ENCODE measurements at regions not wholly inside any gene's neighbourhood (a gene's known extent, or its start where the extent isn't known, plus 50 kb on each side); places are given as distances from the start of the nearest gene placed in this dataset.
"Not testable (repeated sequence)": the region's sequence is repeated elsewhere in the genome, so short reads cannot be mapped to it uniquely, and the experiment has no call there.

DNA sequence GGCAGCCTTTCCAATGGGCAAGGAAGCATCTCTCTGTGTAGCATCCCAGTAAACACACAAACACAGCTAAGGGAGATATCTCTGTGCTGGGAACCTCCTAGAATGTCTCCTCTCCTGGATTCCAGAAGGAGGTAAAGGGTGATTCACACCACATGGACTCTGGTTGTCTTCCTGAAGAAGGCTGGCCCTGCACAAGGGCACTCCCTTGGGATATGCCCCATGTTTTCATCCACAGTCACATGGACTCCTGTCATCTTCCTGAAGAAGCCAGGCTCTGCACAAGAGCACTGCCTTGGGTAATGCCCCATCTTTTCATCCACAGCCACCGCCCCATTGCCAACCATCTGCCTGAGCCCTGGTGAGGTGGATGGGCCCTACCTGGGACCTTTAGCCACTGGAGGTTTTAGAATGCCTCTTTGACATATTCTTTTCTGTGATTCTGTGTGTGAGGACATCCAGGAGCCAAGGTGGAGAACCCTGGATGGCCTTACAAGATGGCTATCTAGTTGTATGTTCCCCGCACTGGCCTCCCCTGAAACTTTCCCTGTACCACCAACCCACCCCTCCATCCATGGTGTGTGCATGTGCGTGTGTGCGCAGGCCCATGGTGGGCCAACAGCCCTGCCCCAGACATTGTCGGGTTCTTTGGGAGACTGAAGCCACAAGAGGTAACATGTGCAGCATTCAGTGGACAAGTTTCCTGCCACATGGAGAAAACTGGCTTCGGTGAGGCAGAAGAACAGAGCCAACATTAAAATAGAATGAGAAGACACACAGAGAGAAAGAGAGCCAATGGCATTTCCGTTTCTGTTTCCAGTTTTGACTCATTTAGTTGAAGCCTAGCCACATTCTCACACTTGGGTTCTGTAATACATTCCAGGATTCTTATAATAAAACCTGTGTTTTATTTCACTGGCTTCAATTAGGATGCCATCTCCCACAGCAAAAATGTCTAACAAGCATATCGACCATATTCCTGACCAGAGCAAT is 110.2 kb upstream of the CST7 start:
- no peak for DNase-seq

DNA sequence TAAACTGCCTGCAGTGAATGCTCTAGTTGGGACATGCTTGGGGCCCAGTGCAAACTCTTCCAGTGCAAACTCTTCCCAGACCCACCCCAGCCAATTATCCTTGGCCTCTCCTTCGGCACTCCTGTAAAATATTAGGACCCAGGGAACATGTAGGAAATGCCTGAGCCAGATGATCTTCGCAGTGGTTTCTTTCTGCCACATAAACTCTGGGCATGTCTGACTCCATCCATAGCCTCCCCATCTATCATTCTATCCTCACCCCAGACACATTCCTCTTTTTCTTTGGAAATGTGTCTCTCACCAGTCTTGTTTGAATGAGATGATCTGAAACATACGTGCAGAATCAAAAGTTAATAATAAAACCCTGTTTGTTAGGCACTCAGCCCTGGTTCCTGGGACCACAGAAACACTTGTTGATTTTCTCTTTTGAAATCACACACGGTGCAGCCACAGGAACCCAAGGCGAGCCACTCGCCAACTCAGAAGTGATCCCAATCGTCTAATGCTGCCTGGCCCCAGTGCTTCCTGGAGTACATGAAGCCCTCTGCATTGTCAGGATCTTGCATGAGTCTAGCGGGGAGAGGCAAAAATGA is 108.9 kb upstream of the CST7 start:
- no peak for DNase-seq

DNA sequence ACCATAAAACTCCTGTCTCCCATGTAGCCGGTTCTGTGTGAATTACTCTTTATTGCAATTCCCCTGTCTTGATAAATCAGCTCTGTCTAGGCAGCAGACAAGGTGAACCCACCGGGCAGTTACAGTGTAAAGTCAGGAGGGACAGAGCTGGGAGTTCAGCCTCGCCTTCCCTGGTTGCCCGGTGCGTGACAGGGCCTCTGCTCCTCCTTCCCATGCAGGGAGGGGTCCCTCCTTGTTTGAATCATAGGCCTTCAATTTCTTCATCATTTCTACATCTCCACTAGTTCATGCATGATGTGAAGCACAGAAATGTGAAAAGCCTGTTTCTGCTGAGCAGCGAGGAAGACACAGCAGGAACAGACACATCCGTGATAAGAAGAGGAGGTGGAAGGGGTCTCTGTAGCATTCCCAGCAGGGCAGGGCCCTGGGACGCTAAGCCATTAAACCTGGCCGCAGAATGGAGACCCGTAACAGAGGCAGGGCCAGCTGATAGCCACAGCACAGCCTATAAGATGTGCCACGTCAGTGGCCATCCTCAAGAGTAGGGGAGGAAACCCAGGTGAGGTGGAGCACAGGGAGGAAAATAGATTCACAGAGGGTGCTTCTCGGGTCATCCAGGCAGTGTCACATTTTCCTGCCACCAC is 106.7 kb upstream of the CST7 start:
- no peak for DNase-seq

DNA sequence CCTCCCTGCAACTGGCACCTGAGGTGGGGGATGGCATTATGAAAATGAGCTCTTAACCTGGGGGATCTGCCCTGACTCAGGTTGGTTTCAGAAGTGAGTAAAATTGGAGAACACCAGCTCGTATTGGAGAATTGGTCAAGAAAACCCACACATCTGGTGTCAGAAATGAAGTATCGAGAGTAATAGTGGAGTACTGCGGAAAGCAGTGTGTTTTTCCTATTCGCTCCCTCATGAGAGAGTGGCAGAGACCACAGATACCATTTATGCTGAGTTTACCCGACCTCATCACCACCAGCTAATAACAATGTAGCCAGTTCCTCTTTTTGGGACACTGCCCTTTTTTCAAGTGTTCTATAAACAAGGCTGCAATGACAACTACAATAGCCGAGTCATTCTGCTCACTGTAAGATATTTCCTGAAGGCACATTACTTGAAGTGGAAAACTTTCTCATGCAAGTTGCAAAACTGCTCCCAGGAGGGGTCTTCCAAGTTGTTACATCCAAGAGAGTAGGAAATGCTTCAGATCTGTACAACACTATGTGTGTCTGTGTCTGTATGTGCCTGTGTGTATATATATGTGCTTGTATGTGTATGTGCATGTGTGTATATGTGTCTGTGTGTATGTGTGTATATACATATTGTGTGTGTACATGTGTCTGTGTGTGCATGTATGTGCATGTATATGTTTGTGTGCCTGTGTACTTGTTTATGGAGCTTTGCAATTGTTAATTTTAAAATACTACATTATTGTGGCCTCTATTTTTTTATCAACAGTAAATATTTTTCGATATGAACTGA is 106.0 kb upstream of the CST7 start:
- DNase-seq: peak; percentile 89

DNA sequence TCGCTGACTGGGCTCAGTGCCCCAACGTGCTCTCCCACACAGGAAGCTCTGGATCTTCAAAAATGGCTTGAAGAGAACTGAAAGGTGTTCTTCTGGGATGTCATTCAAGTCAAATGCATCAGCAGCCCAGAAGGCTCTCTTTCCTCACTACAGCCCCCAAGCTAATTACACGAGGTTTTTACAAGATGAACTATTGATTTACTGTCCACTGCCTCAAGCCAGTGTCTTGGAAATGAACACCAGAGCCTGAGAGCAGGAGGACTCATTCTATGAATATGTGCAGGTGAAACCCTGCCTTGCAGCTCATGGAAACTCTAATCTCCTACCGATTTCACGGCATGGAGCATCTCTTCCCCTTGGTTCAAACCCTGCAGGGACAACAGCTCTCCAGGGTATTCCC is 98.9 kb upstream of the CST7 start:
- no peak for DNase-seq

DNA sequence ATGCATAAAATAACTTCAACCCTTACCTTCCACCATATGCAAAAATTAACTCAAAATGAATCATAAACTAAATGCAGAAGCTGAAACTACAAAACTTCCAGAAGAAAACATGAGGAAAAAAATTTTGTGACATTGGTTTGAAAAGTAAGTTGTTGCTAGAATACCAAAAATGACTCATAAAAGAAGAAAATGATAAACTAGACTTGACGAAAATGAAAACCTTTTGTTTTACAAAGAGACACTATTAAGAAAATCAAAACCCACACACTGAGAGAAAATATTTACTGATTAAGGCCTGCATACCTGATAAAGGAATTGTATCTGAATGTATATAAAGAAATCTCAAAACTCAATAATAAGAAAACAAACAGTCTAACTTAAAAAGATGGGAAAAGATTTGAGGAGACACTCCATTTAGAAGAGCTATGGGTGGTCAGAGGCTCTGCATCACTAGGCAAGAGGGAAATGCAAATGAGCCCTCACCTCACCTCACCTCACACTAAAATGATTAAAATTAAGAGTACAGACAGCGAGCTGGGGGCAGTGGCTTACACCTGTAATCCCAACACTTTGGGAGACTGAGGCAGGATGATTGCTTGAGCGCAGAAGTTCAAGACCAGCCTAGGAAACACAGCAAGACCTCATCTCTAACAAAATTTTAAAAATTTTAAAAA is 97.6 kb upstream of the CST7 start:
- DNase-seq: no peak

DNA sequence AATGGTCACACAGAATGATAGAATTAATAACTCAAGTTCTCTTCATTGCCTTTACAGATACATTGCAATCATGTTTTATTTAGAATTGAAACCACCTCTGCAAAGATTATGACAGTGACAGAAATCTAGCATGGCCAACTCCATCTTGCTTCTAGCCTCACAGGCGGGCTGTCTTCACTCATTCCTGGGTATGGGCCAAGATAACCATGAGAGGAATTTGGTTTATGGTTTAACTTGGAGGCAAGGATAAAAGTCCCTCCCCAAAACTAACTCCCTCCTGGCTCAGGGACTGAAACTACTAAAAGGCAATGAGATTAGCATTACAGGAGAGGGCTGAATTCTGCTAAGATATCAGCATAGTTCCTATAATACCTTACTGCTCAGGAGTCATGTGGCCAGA is 95.2 kb upstream of the CST7 start:
- no peak for DNase-seq

DNA sequence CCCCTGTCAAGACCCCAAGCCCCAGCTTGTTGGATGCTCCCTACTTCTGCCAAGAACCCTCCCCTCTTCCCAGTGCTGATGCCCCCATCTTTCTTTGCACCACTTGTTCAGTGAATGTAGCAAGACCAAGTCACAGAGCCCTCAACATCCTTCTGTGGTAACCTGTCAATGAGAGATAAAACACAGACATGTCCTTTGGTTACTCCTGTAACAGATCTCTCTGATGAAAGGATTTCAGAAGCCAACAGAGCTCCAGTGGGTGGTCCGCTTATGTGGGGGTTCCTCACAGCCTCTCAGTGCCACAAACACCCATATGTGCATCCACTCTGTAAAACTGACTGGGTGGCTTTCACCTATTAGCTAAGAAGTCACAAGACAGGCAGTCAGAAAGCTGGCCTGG is 93.2 kb upstream of the CST7 start:
- DNase-seq: no peak

DNA sequence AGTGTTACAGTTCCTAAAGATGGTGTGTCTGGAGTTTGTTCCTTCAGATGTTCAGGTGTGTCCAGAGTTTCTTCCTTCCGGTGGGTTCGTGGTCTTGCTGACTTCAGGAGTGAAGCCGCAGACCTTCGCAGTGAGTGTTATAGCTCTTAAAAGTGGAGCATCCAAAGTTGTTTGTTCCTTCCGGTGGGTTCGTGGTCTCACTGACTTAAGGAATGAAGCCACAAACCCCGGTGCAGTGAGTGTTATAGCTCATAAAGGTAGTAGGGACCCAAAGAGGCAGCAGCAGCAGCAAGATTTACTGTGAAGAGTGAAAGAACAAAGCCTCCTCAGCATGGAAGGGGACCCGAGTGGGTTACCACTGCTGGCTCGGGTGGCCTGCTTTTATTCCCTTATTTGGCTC is 90.6 kb upstream of the CST7 start:
- not testable (repeated sequence) for DNase-seq

DNA sequence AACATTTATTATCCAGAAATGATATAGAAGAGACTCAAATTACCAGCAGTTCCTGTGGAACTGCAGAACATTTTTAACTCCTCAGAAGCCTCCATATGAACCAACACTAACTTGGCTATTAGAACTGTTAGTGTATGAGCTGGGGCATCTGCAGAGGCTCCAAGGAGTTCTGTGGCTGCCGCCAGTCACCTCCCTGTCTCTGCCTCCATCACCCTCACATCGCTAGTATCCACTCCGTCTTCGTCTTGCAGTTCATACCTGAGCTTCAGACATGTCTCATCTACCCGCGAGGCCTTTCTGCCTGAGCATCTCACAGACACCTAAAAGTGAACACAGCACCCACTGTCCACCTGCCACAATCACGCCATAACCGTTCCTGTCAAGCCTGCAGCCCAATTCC is 89.5 kb upstream of the CST7 start:
- no peak for DNase-seq

DNA sequence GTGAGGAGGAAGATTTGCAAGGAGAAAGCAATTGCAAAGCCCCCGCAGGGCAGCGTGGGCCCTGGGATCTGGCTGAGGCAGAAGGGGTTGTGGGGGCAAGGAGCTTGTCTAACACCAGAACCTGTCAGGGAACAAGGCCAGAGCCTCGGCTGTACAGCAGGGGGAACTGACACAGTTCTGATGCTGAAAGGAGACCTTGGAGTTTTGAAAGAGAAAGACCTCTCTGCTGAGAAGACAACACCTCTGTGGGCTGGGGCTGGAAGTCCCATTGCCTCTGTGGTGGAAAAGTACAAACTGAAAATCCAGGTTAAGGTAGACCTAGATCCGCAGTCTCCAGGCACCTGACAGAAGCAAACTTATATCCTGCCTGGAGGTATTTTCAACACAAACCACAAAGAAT is 86.9 kb upstream of the CST7 start:
- no peak for DNase-seq

DNA sequence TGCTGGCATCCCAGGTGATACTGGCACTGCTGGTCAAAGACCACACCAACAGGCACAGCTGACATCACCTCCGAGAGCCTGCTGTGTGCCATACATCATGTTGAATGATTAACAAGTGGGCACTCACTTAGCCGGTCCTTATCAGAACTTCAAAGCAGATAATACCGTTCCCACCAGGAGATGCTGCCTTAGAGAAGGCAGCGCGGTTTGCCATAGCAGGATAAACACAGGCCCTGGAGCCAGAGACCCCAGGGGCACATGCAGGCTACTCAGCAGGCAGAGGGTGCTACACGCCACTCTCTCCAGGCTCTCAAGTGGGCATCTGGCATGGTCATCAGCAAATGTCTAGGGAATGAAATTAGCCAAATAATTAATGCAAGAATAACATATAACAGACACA is 86.5 kb upstream of the CST7 start:
- no peak for DNase-seq

DNA sequence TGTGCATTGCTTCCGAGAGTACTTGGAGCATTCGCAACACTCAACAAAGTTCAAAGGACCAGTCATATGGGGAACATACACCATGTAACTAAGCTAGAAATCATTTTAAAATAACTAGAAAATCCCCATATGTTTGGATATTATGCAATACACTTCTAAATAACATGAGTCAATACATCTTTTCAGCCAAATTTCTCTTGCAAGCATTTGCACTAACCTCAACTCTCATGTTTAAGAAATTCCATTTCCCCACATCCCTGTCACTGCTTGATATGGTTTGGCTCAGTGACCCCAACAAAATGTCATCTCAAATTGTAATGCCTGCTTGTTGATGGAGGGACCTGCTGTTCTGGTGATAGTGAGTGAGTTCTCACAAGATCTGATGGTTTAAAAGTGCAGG is 85.7 kb upstream of the CST7 start:
- no peak for DNase-seq

DNA sequence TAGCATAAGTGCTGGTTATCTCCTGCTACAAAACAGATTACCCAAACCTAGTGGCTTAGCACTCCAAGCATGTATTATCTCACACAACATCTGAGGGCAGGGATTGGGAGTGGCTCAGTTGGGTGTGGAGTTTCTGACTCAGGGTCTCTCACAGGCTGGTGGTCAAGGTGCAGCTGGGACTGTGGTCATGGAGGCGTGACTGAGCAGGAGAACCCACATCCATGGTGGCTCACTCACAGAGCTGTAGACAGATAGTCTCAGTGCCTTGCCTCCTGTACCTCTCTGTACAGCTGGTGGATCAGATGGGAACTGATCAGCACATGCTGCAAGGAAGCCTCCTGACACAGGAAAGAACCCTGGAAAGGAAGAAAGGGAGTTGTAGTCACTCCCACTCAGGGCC is 83.1 kb upstream of the CST7 start:
- DNase-seq: no peak

DNA sequence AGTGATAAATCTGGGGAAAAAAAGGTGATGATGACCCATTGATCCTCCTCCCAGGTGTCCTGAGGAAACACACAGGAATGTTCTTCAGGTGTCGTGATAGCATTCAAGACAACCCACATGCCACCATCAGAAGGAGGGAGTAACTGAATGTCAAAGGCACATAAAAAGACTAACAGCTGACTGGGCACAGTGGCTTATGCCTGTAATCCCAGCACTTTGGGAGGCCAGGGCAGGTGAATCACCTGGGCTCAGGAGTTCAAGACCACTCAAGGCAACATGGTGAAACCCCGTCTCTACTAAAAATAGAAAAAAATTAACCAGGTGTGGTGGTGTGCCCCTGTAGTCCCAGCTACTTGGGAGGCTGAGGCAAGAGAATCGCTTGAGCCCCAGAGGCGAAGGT is 82.3 kb upstream of the CST7 start:
- DNase-seq: no peak

DNA sequence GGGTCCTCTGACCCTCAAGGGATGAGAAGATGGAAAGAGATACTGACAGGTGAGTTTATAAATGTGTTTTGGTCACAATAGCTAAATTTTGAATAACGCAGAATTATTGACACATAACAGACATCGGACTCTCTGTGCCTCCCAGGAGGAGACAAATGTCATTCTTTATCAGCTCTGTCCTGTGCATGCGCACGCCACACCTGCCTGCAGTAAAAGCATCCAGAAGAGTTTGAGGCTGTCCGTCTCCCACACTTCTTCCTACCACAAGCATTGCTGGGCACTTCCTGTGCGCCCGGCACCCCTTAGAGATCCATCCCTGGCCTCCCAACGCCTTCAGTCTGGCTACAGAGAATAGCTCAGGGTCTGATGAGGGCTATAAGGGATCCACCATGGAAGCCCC is 81.5 kb upstream of the CST7 start:
- DNase-seq: no peak

DNA sequence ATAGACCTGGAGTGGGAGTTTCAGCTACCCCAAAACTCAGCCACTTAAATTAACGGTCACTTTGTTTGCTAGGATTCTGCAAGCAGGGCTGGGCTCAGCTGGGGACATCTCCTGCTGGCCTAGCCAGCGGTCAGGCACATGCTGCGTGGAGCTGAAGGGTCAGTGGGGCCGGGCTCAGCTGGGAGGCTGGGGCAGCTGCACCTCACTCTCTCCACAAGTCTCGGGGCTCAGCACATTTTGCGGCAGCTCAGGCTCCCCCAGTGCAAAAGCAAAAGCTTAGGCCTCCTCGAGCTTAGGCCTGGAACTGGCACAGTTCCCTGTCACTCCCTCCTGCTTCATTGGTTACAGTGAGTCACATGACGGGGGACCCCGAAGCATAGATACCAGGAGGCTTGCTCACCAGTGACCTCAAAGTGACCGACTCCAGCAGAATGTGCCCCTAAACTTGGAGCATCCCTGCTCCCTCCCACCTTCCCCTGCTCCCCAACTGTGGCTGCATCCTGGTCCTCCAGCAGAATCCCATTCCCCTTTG is 80.6 kb upstream of the CST7 start:
- no peak for DNase-seq

DNA sequence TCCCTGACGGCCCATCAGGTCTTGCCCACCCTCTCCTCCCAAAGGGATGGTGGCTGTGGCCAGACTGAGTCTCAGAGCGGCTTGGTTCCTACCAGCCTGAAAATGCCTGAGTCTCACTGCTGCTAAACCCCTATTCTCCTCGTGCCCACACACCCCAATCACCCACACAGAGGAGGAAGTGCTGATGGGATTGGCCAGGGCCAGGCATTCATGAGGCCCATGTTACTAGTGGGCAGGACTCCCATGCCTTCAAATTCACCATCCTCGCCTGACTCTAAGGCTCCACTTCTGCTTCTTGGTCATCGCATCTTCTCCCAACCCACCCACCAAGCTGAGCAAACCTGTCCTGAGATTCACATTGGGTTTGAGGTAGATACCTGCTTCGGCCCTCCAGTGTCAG is 80.1 kb upstream of the CST7 start:
- DNase-seq: no peak

DNA sequence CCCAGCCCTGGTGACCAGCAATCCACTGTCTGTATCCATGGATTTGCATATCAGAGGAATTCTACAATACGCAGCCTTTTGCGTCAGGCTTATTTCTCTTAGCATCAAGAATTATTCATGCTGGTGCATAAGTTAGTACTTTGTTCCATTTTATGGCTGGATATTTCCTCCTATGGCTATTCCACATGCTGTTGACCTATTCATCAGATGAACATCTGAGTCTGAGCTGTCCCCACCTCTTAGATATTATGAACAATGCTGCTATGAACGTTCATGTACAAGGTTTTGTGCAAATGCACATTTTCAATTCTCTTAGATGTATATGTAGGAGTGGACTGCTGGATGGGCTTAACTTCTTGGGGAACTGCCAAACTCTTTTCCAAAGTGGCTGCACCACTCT is 79.0 kb upstream of the CST7 start:
- DNase-seq: no peak

DNA sequence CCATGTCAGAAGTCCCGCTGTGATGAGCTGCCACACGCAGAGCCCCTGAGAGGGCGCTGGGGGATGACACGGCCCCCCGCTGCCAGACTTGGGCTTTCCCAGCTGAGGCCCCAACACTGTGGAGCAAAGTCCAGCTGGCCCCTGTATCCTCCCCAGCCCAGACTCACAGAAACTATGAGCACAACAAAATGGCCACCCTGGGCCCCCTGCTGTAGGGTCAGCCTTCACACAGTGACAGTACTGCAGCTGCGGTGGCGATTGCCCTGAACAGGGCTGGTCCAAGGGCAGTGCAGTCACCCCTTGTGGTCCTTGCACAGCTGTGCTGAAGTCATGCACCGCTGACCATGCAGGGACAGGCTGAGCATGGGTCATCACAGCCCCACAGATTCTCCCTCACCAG is 78.2 kb upstream of the CST7 start:
- DNase-seq: no peak

DNA sequence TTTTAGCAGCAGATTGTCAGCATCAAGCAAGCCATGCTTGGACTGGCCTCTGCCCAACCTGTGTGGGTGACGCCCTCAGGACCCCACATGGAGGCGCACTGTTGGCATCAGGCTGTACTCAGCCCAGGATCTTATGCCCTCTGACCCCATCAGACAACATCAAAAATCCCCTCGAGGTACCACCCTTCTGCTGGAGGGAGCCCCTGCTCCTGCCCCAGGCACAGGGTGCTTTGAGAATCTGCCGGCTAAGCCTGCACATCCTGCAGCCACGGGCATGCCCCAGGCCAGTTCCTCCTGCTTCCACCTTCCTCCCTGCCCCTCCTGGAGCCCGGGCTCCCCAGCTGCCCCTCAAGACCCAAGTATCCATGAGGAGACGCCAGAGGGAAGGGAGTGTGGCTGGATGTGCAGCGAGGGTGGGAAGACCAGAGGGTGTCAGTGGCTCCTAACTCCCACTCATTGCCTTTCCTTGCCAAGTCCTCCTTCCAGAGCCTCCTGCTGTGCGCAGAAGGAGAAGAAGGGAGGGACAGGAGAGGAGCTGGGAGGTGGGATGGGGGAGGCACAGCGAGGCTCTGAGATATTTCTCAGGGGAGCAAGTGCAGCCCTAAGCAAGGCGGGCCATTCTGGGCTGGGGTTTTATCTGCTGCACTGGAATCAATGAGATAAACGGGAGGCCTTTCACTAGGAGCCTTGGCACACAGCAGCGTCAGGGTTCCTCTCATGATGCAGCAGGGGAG is 77.4 kb upstream of the CST7 start:
- DNase-seq: no peak

All from hematopoietic multipotent progenitor cell treated with erythropoietin and hydrocortisone succinate and interleukin-3 and kit ligand, for 4 days (in vitro differentiated cells).